BJ (cell line): ENCODE measurements at regions not wholly inside any gene's neighbourhood (a gene's known extent, or its start where the extent isn't known, plus 50 kb on each side); places are given as distances from the start of the nearest gene placed in this dataset.

Experiments used
- CTCF ChIA-PET: fragments of 350-600 bp; formaldehyde crosslinking; extraction: SDS; loops from one replicate; lab custom pipeline; 2021; ENCODE audit warnings: antibody characterized with exemption, inconsistent platforms; lab: Yijun Ruan, JAX
- POLR2A ChIA-PET: fragments of 300-600 bp; sonication (Branson Sonifier 250); formaldehyde crosslinking; extraction: SDS; loops from one replicate; lab custom pipeline; 2021; ENCODE audit warnings: antibody characterized with exemption; lab: Charles Lee
- DNase-seq: peaks from one replicate; pipeline ENCODE4 v3.0.0-alpha.2; 2011; ENCODE audit warnings: low read depth
- H3K27me3 ChIP-seq: 2 replicates; pipeline ENCODE4 v1.6.0; 2011; ENCODE audit warnings: low read length; ENCODE audit not compliant: control insufficient read depth, insufficient read depth
- H3K36me3 ChIP-seq: 2 replicates; pipeline ENCODE4 v1.5.1; 2011; ENCODE audit warnings: low read length; ENCODE audit not compliant: control insufficient read depth, insufficient read depth
- H3K4me3 ChIP-seq: 2 replicates; pipeline ENCODE4 v1.5.1; 2011; ENCODE audit warnings: low read depth, mild to moderate bottlenecking, control low read depth, low read length
- CTCF ChIP-seq: IDR thresholded peaks from 2 replicates; pipeline ENCODE4 v1.5.1; 2011; ENCODE audit warnings: low read depth, mild to moderate bottlenecking, control low read depth, inconsistent platforms, low read length, moderate library complexity; ENCODE audit not compliant: insufficient read depth

GRCh38 chr9:38166501-38166900 lies 97.5 kb upstream of the SHB start:
- peaks cover 7% of the 10 kb centered on the region for H3K27me3 ChIP-seq
- ChIA-PET CTCF (no interaction called here), POLR2A (interaction anchor here (0.7 kb wide), 1 partner anchor 147 kb away, joined by 4 read pairs; no protein-coding TSS in a partner anchor)
- no peak for DNase-seq
- no peak overlapping the region for H3K4me3 ChIP-seq
- no peaks in the 10 kb centered on the region for H3K36me3 ChIP-seq
- no peak for TF ChIP-seq CTCF

GRCh38 chr9:38164659-38165221 lies 95.7 kb upstream of the SHB start:
- no peak overlapping the region for H3K4me3 ChIP-seq
- POLR2A ChIA-PET: no interaction called here
- CTCF ChIA-PET: interaction anchor here (1.2 kb wide), 1 partner anchor 251 kb away, joined by 3 read pairs; no protein-coding TSS in a partner anchor
- H3K36me3 ChIP-seq: no peaks in the 10 kb centered on the region
- peaks cover 7% of the 10 kb centered on the region for H3K27me3 ChIP-seq
- TF ChIP-seq CTCF: no peak
- DNase-seq: no peak

GRCh38 chr9:38163518-38163917 lies 94.5 kb upstream of the SHB start:
- POLR2A ChIA-PET: no interaction called here
- H3K36me3 ChIP-seq: no peaks in the 10 kb centered on the region
- no peak overlapping the region for H3K4me3 ChIP-seq
- peaks cover 8% of the 10 kb centered on the region for H3K27me3 ChIP-seq
- DNase-seq: no peak
- CTCF ChIA-PET: interaction anchor here (1.2 kb wide), 1 partner anchor 250 kb away, joined by 3 read pairs; no protein-coding TSS in a partner anchor
- no peak for TF ChIP-seq CTCF

GRCh38 chr9:38162332-38163211 lies 93.5 kb upstream of the SHB start:
- TF ChIP-seq CTCF: no peak
- POLR2A ChIA-PET: no interaction called here
- H3K27me3 ChIP-seq: peaks cover 8% of the 10 kb centered on the region
- CTCF ChIA-PET: interaction anchor here (0.5 to 4.6 kb wide), 3 partner anchors 75 to 249 kb away, joined by 3 to 44 read pairs (median 33); no protein-coding TSS in a partner anchor
- no peak overlapping the region for H3K4me3 ChIP-seq
- H3K36me3 ChIP-seq: no peaks in the 10 kb centered on the region
- DNase-seq: peak; percentile 44

GRCh38 chr9:38160613-38161215 lies 91.7 kb upstream of the SHB start:
- CTCF ChIA-PET: interaction anchor here (0.6 to 4.6 kb wide), 25 partner anchors 10 to 1070 kb away, joined by 3 to 44 read pairs (median 4); partner anchors contain the start of genes SHB, SLC25A51 and TOMM5
- Histone ChIP-seq H3K4me3 (no peak overlapping the region), H3K27me3 (peaks cover 7% of the 10 kb centered on the region), H3K36me3 (no peaks in the 10 kb centered on the region)
- TF ChIP-seq CTCF: peak; percentile 92
- POLR2A ChIA-PET: no interaction called here
- no peak for DNase-seq
